ENCODE measurements at regions not wholly inside any gene's neighbourhood (a gene's known extent, or its start where the extent isn't known, plus 50 kb on each side); places are given as distances from the start of the nearest gene placed in this dataset.

DNA sequence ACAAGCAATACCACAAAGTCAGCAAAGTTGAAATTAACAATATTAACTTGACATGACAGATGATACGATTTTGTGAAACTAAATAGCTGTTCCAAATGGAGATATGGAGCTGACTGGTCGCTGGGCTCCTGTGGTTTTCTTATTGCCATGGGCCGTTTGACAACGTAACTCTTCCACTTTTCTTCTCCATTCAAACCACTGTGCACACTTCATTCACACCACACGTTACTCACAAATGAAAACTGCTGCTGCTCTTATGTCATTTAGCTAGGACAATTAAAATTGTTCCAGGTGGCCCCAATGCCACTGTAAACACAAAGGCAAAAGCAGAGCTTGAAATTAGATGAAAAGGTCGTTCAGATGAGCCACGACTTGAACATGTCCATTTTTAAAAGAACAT is 94.0 kb upstream of the VGLL4 start:
- Histone ChIP-seq H3K23ac (ENCODE audit: insufficient read length) (no peak overlapping the region), H3K4me1 (replicated peaks in 1 of 4; ENCODE audit: control insufficient read depth in 3 of 4, insufficient read depth in 4 of 4, low read length in 3 of 4) (no peaks in the 10 kb centered on the region), H2BK5ac (ENCODE audit: low read depth, low read length) (no peak overlapping the region), H2BK120ac (replicated peaks; ENCODE audit: low read depth, low read length) (no peak overlapping the region), H3K9ac (replicated peaks in 1 of 4; ENCODE audit: extremely low read depth in 1 of 4, low read depth in 3 of 4, low read length in 3 of 4) (no peak overlapping the region), H3K27me3 (replicated peaks in 1 of 4; ENCODE audit: control insufficient read depth in 3 of 4, extremely low read depth in 1 of 4, insufficient read depth in 3 of 4, low read length in 3 of 4) (no peaks in the 10 kb centered on the region), H3K79me2 (ENCODE audit: control insufficient read depth in 1 of 2, insufficient read depth in 2 of 2, low read length in 2 of 2) (no peaks in the 10 kb centered on the region), H4K5ac (ENCODE audit: insufficient read length, low read depth, low read length) (no peak overlapping the region), H2BK12ac (ENCODE audit: low read depth, low read length) (no peak overlapping the region), H4K8ac (ENCODE audit: extremely low read depth, insufficient read depth, low read length) (no peak overlapping the region), H3K56ac (replicated peaks; ENCODE audit: insufficient read length, low read depth, low read length) (no peak overlapping the region), H3K9me3 (ENCODE audit: insufficient read depth in 2 of 2, low read depth in 1 of 2, low read length in 1 of 2) (no peaks in the 10 kb centered on the region), H3K36me3 (ENCODE audit: control insufficient read depth in 2 of 4, insufficient read depth in 4 of 4, low read length in 3 of 4) (no peaks in the 10 kb centered on the region), H3K4me3 (ENCODE audit: extremely low read depth in 1 of 4, insufficient read depth in 2 of 4, low read depth in 3 of 4, low read length in 4 of 4) (no peak overlapping the region), H4K20me1 (replicated peaks in 1 of 2; ENCODE audit: control insufficient read depth in 1 of 2, insufficient read depth in 2 of 2, low read length in 2 of 2) (no peaks in the 10 kb centered on the region), H2AK5ac (ENCODE audit: low read depth, low read length) (no peak overlapping the region), H2AFZ (ENCODE audit: low read length) (no peak overlapping the region), H3K14ac (ENCODE audit: insufficient read length) (no peak overlapping the region), H3K18ac (ENCODE audit: extremely low read depth, low read length) (no peak overlapping the region), H3K4ac (replicated peaks; ENCODE audit: insufficient read length, low read depth, low read length) (no peak overlapping the region), H4K91ac (replicated peaks; ENCODE audit: insufficient read length, low read length) (no peak overlapping the region), H3K79me1 (ENCODE audit: low read depth, low read length) (no peaks in the 10 kb centered on the region), H3K4me2 (ENCODE audit: insufficient read depth in 1 of 2, low read depth in 2 of 2, low read length in 2 of 2) (no peak overlapping the region), H3K23me2 (ENCODE audit: low read depth, low read length) (no peaks in the 10 kb centered on the region), H2BK15ac (ENCODE audit: low read length) (no peak overlapping the region), H2BK20ac (ENCODE audit: low read length) (no peak overlapping the region), H3K27ac (ENCODE audit: low read depth, low read length) (no peak overlapping the region)
- FAIRE-seq, result no peak
- DNase-seq (ENCODE audit: low read depth in 1 of 2, low spot score in 2 of 2), result no peak
- ChIA-PET CTCF (ENCODE audit: partially characterized antibody) (interaction anchor here (0.6 to 0.9 kb wide), 2 partner anchors 20 to 36 kb away, joined by 3 read pairs; no protein-coding TSS in a partner anchor), POLR2A (ENCODE audit: partially characterized antibody) (interaction anchor here (0.7 kb wide), 1 partner anchor 165 kb away, joined by 4 read pairs; no protein-coding TSS in a partner anchor)
- 88% methylated on average over 7 of the region's 7 CpGs; no CpG with 5 or more reads in 1 of the 2 experiments for WGBS, 2 experiments (ENCODE audit: extremely low coverage in 1 of 2, insufficient coverage in 1 of 2, insufficient read length in 1 of 2, insufficient replicate concordance in 2 of 2, low coverage in 1 of 2, low lambda C conversion rate in 2 of 2, missing lambda C conversion rate in 1 of 2)
- TF ChIP-seq CBX5 (IDR thresholded peaks at IDR 0.05; ENCODE audit: low read depth, low read length), result no peak
- no peak for TF ChIP-seq RXRA (IDR thresholded peaks at IDR 0.05; ENCODE audit: insufficient read depth, low read depth, low read length)
- TF ChIP-seq RNF2 (IDR thresholded peaks at IDR 0.05; ENCODE audit: borderline replicate concordance, low read depth, low read length, missing control alignments, poor library complexity, severe bottlenecking), result no peak
- TF ChIP-seq TEAD4 (IDR thresholded peaks at IDR 0.05; ENCODE audit: low read depth, low read length), result no peak
- TF ChIP-seq ASH2L (IDR thresholded peaks at IDR 0.05; ENCODE audit: low read length), result no peak
- no peak for TF ChIP-seq JUN (IDR thresholded peaks at IDR 0.05; ENCODE audit: low read depth, low read length)
- no peak for TF ChIP-seq TBP (IDR thresholded peaks at IDR 0.05; ENCODE audit: low read depth, low read length)
- no peak for TF ChIP-seq TAF1 (IDR thresholded peaks at IDR 0.05; ENCODE audit: low read depth, low read length)
- no peak for TF ChIP-seq CHD1 (IDR thresholded peaks at IDR 0.05; ENCODE audit: low read depth, low read length)
- no peak for TF ChIP-seq KDM1A (IDR thresholded peaks at IDR 0.05; ENCODE audit: borderline replicate concordance, low read length)
- no peak for TF ChIP-seq POLR2AphosphoS5 (IDR thresholded peaks at IDR 0.05; ENCODE audit: low read depth, low read length)
- TF ChIP-seq POLR2A (IDR thresholded peaks at IDR 0.05; ENCODE audit: control extremely low read depth in 1 of 2, low read depth in 2 of 2, low read length in 2 of 2), result no peak
- TF ChIP-seq ATF3 (IDR thresholded peaks at IDR 0.05; ENCODE audit: insufficient read depth, low read depth, low read length), result no peak
- TF ChIP-seq SRF (IDR thresholded peaks at IDR 0.05; ENCODE audit: low read depth, low read length), result no peak
- no peak for TF ChIP-seq SP2 (IDR thresholded peaks at IDR 0.05; ENCODE audit: low read length)
- no peak for TF ChIP-seq SP1 (IDR thresholded peaks at IDR 0.05; ENCODE audit: low read depth, low read length)
